IPS-18a (cell line): ENCODE measurements at regions not wholly inside any gene's neighbourhood (a gene's known extent, or its start where the extent isn't known, plus 50 kb on each side); places are given as distances from the start of the nearest gene placed in this dataset.

Source experiments
- H3K27ac ChIP-seq: one replicate; pipeline ENCODE4 v1.5.1; 2013; ENCODE audit warnings: low read length
- H3K27me3 ChIP-seq: one replicate; pipeline ENCODE4 v1.6.1; 2013; ENCODE audit warnings: mild to moderate bottlenecking, low read length; ENCODE audit not compliant: control insufficient read depth, insufficient read depth
- H3K36me3 ChIP-seq: one replicate; pipeline ENCODE4 v1.6.1; 2013; ENCODE audit warnings: low read depth, low read length; ENCODE audit not compliant: control insufficient read depth
- H3K4me1 ChIP-seq: one replicate; pipeline ENCODE4 v1.6.1; 2013; ENCODE audit warnings: low read depth, low read length; ENCODE audit not compliant: control insufficient read depth
- H3K4me3 ChIP-seq: one replicate; pipeline ENCODE4 v1.5.1; 2013; ENCODE audit warnings: low read length
- H3K9ac ChIP-seq: one replicate; pipeline ENCODE4 v1.6.1; 2013; ENCODE audit warnings: mild to moderate bottlenecking, low read length, moderate library complexity
- H3K9me3 ChIP-seq: one replicate; pipeline ENCODE4 v1.6.1; 2013; ENCODE audit warnings: low read depth, low read length; ENCODE audit not compliant: control insufficient read depth

- Histone ChIP-seq H3K9ac (no peak overlapping the region), H3K27ac (no peak overlapping the region), H3K36me3 (no peaks in the 10 kb centered on the region), H3K4me3 (no peak overlapping the region), H3K27me3 (no peaks in the 10 kb centered on the region), H3K4me1 (peaks cover 9% of the 10 kb centered on the region), H3K9me3 (no peaks in the 10 kb centered on the region)
Observed at GRCh38 chr9:95609426-95609825, 92.7 kb upstream of the PTCH1 start.

DNA sequence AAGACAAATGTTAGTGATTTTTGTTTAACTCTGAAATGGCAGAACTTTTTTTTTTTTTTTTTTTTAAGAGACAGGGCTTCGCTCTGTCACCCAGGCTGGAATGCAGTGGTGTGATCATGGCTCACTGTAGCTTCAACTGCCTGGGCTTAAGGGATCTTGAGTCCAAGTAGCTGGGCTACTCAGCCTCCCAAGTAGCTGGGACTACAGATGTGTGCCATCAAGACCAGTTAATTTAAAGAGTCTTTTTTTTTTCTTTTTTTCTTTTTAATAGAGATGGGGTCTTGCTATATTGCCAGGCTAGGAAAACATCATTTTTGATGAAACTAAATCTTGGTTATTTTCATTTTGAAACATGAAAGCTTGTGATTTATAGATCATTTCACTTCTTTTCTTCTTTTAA lies 91.6 kb upstream of the PTCH1 start:
- no peaks in the 10 kb centered on the region for H3K36me3 ChIP-seq
- H3K9ac ChIP-seq, result no peak overlapping the region
- H3K9me3 ChIP-seq, result no peaks in the 10 kb centered on the region
- no peak overlapping the region for H3K27ac ChIP-seq
- no peaks in the 10 kb centered on the region for H3K27me3 ChIP-seq
- peaks cover 9% of the 10 kb centered on the region for H3K4me1 ChIP-seq
- H3K4me3 ChIP-seq, result no peak overlapping the region

DNA sequence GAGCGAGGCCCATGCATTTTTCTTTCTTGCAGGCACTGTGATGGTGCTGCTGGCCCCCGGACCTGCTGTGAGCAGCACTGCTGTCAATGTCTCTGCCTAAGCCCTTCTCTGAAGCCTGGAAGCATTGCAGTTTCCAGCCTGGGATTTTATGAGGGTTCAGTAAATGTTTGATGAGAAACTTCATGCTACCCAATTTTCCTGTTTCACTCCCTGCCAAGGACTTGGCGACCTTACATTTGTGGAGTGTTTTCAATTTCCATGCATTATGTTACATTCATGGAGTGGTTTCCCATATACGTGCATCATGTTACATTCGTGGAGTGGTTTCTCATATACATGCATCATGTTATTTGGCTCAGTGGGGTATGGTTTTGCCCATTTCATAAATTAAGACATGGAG lies 90.7 kb upstream of the PTCH1 start:
- H3K9me3 ChIP-seq, result no peaks in the 10 kb centered on the region
- no peak overlapping the region for H3K9ac ChIP-seq
- H3K27me3 ChIP-seq, result no peaks in the 10 kb centered on the region
- no peak overlapping the region for H3K4me3 ChIP-seq
- no peak overlapping the region for H3K27ac ChIP-seq
- H3K4me1 ChIP-seq, result peaks cover 9% of the 10 kb centered on the region
- no peaks in the 10 kb centered on the region for H3K36me3 ChIP-seq

DNA sequence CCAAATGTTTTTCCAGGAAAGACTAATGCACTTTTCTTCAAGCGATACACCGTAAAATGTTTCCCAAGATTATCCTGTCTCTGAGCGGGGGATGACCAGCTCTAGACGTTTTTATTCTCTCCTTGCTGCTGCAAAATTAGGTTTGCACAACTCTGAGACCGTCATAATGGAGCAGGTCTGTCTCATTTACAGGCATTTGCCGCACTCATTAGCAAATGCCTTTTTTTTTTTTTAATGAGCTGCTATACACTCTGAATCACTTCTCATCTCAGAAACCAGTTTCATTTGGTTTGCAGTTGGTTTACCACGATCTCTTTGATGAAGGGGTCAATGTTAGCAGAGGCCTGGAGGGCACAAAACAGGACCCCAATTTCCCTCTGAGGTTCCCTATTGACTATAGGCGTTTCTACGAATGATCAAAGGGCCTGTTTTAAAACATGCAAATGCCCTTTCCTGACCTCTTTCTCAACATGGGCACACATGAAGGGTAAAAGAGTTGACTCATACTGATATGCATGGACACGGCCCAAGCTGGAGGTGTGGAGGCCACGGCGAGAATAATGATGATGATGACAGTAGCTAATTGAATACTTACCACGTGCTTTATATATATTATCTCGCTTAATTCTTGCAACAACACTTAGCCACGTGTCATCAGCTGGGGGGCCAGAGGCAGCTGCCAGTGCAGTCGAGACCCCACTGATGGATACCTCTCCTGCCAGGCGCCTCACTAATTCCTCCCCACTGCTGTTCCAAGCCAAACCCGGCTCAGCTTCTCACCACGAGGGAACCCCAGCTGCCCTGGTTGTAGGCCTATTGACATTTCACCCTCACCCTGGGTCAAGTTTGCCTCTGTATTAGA lies 89.9 kb upstream of the PTCH1 start:
- no peaks in the 10 kb centered on the region for H3K27me3 ChIP-seq
- no peak overlapping the region for H3K27ac ChIP-seq
- no peaks in the 10 kb centered on the region for H3K9me3 ChIP-seq
- H3K4me3 ChIP-seq, result no peak overlapping the region
- H3K9ac ChIP-seq, result peak overlapping the region; percentile 20
- H3K4me1 ChIP-seq, result peaks cover 9% of the 10 kb centered on the region
- no peaks in the 10 kb centered on the region for H3K36me3 ChIP-seq

DNA sequence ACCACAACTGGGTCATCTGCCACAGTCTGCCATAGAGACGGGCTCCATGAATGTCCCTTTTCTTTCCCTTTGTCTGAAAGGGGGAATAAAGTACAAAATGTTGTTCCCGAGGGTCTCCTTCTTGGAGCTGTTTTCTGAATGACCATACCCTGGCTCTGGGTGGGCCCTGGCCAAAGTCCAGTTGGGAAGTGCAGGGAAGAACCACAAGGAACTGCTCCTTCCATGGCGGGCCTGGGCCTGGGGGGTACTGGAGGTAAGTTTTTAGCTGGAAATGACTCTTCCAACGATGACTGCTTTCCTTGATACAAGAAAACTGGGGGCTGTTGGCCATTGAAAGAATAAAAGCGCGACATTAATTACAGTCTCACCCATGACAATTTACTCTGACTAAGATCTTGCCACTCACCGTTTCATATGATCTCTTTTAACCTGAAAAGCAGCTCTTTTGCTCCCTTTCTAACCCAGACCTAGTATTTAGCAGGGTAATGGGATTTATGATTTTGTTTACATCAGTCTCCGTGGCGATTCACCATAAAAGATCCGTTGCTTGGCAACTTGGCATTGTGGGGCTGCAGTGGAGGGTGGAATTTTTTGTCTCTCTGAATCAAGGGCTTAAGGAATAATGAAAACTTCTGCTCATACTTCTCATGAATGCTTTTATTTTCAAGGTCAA lies 89.2 kb upstream of the PTCH1 start:
- no peak overlapping the region for H3K4me3 ChIP-seq
- no peaks in the 10 kb centered on the region for H3K36me3 ChIP-seq
- peaks cover 9% of the 10 kb centered on the region for H3K4me1 ChIP-seq

DNA sequence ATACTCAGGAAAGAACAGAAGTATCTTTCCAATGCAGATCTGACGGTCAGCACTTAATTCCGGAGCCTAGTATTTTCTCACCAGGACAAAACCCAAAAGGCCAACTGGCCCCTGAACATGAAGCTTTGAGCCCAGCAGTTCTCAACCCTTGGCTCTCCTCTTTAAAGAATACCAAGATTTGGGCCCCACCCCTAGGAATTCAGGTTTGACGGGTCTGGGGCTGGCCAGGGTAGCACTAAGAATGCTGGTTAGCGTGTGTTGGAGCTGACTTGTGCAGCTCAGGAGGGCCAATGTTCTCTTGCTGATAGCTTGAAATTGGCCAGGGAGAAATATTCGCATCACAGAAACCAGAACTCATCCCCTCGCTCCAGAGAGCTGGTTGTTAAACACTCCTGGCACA lies 88.3 kb upstream of the PTCH1 start:
- peak overlapping the region; percentile 20 for H3K9ac ChIP-seq
- no peak overlapping the region for H3K27ac ChIP-seq
- no peaks in the 10 kb centered on the region for H3K27me3 ChIP-seq
- no peak overlapping the region for H3K4me3 ChIP-seq
- peaks cover 9% of the 10 kb centered on the region for H3K4me1 ChIP-seq
- no peaks in the 10 kb centered on the region for H3K36me3 ChIP-seq
- no peaks in the 10 kb centered on the region for H3K9me3 ChIP-seq

More for the DNA sequence above, 89.2 kb upstream of the PTCH1 start:
- Histone ChIP-seq H3K27ac (peak overlapping the region; percentile 32), H3K27me3 (no peaks in the 10 kb centered on the region), H3K9me3 (no peaks in the 10 kb centered on the region), H3K9ac (peak overlapping the region; percentile 20)

- H3K27me3 ChIP-seq, result no peaks in the 10 kb centered on the region
Observed at GRCh38 chr9:95598236-95598635, 81.5 kb upstream of the PTCH1 start.

DNA sequence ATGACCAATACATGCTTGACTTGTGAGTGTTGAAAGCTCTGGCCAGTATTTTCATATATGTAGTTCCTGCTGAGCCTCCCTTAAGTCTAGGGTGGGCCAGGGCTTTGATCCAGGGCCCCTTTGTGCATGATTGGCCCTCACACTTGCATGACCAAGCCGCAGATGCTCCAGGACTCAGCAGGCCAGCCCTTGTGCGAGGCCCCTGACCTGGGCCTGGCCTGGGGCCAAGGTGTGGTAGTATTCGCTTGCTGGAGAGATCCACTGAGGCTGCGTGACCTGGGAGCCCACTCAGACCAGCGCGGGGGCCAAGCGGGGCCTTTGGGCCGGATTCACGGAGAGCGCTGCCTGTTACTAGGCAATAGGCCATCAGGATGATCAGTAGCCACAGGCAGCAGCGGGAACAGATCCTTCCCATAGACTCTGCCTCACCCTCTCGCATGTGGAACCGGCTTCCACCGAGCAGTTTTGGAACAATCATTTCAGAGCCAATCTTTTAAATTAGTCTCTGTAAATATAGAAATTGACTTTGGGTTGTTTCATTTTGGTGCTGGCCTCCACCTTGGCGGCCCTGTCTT lies 79.0 kb upstream of the PTCH1 start:
- Histone ChIP-seq H3K27ac (no peak overlapping the region), H3K4me3 (no peak overlapping the region), H3K27me3 (no peaks in the 10 kb centered on the region), H3K36me3 (no peaks in the 10 kb centered on the region), H3K9me3 (no peaks in the 10 kb centered on the region), H3K9ac (no peak overlapping the region), H3K4me1 (no peaks in the 10 kb centered on the region)

More at GRCh38 chr9:95598236-95598635, 81.5 kb upstream of the PTCH1 start:
- Histone ChIP-seq H3K27ac (no peak overlapping the region), H3K9me3 (no peaks in the 10 kb centered on the region), H3K4me1 (no peaks in the 10 kb centered on the region), H3K4me3 (no peak overlapping the region), H3K9ac (no peak overlapping the region), H3K36me3 (no peaks in the 10 kb centered on the region)

GRCh38 chr9:95592931-95593330 lies 76.2 kb upstream of the PTCH1 start:
- H3K9ac ChIP-seq, result no peak overlapping the region
- no peaks in the 10 kb centered on the region for H3K9me3 ChIP-seq

DNA sequence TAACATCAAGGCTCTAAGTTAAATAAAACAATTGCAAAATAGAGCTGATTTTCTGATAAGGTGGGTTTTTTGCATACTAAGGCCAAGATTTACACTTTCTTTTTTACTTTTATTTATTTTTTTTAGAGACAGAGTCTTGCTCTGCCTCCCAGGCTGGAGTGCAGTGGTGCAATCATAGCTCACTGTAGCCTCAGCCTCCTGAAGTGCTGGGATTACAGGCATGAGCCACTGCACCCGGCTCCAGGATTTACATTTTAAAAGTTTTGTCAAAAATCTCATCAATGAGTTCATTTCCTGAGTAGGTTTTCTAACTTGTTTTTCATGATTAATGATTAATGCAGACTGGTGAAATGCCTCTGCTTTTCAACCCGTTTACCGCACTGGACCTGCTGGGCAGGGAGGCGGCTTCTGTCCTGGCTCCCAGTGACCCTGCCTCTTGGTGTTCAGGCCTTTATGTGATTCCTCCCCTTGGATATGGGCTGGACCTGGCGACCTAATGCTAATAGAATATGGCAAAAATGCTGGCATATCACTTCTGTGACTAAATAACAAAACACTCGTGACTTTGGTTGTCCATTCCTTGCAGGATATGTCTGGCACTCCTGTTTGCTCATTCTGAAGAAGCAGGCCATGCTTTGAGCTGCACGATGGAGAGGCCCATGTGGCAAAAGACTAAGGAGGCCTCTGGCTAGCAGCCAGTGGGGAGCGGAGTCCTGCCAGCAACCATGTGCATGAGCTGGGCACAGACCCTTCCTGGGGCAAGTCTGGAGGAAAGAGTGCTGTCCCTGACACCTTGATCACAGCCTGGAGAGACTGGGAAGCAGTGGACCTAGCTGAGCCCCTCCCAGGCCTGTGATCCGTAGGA lies 72.2 kb upstream of the PTCH1 start:
- H3K27me3 ChIP-seq, result no peaks in the 10 kb centered on the region
- no peak overlapping the region for H3K27ac ChIP-seq
- no peak overlapping the region for H3K9ac ChIP-seq
- H3K9me3 ChIP-seq, result no peaks in the 10 kb centered on the region
- H3K4me3 ChIP-seq, result no peak overlapping the region
- peaks cover 5% of the 10 kb centered on the region for H3K4me1 ChIP-seq
- H3K36me3 ChIP-seq, result no peaks in the 10 kb centered on the region

More at GRCh38 chr9:95592931-95593330, 76.2 kb upstream of the PTCH1 start:
- Histone ChIP-seq H3K4me3 (no peak overlapping the region), H3K4me1 (no peaks in the 10 kb centered on the region), H3K27me3 (no peaks in the 10 kb centered on the region), H3K27ac (no peak overlapping the region), H3K36me3 (no peaks in the 10 kb centered on the region)
